SK-N-SH treated with all-trans-retinoic acid at 6 μM for 48 hours (cell line): ENCODE measurements at regions not wholly inside any gene's neighbourhood (a gene's known extent, or its start where the extent isn't known, plus 50 kb on each side); places are given as distances from the start of the nearest gene placed in this dataset.

ENCODE experiments used
- GLIS3 ChIP-seq: fragments of 250-450 bp; sonication (Bioruptor Pico); IDR thresholded peaks from 2 replicates; pipeline ENCODE4 v1.5.0; 2020; ENCODE audit warnings: mild to moderate bottlenecking, moderate library complexity
- RARB ChIP-seq: fragments of 250-450 bp; sonication (Bioruptor Pico); IDR thresholded peaks from 2 replicates; pipeline ENCODE4 v1.8.0; 2021; ENCODE audit warnings: mild to moderate bottlenecking, moderate library complexity
- ZNF70 ChIP-seq: fragments of 450-650 bp; formaldehyde crosslinking; IDR thresholded peaks from 2 replicates; pipeline ENCODE4 v1.5.0; 2020; ENCODE audit warnings: mild to moderate bottlenecking, moderate library complexity
- TF ChIP-seq, protein P1 (sequence below): fragments of 250-450 bp; sonication (Bioruptor Pico); IDR thresholded peaks from 2 replicates; pipeline ENCODE4 v1.8.0; 2020; ENCODE audit warnings: mild to moderate bottlenecking, moderate library complexity, borderline replicate concordance
- TF ChIP-seq, protein P2 (sequence below): fragments of 250-450 bp; sonication (Bioruptor Pico); IDR thresholded peaks from 2 replicates; pipeline ENCODE4 v1.5.0; 2020; ENCODE audit warnings: mild to moderate bottlenecking, moderate library complexity

DNA sequence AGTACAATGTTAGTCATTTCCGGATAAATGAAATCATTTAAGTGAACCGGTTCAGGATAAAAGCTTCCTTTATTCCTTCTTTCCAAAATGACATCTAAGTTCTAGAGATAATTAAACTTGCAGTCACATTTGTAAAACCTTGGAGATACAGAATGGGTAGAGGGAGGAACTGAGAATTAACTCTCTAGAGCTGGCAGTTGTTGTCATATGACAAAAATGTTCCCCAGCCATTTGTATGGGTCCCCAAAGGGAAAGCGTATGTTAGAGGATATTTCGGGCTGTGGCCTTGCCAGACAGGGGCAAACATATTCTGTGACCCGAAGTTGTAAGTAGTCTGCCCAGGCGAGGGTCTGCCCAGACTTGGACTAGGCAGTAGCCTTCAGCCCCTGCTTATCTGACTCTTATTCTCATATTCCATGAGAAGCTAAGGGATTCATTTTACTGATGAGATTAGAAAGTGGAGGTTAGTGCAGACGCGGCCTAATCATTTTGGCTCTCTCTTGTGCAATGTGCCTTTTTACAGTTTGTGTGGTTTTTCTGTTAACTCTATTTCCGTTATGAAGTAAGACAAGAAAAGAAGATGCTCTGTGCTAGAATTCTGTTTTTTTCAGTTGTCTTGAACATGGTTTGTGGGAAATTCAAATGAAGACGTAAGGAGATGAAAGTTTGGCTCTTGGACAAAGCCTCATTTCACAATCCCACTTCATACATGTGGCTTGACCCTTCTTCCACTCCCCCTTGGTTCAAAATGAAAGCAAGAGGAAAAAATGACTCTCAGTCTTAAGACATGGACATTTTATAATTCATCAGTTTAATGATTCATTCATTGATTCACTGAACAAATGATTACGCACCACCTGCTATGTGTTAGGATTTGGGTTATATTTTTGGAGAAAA lies 2394.2 kb upstream of the AGA start:
- TF ChIP-seq, protein P1, sequence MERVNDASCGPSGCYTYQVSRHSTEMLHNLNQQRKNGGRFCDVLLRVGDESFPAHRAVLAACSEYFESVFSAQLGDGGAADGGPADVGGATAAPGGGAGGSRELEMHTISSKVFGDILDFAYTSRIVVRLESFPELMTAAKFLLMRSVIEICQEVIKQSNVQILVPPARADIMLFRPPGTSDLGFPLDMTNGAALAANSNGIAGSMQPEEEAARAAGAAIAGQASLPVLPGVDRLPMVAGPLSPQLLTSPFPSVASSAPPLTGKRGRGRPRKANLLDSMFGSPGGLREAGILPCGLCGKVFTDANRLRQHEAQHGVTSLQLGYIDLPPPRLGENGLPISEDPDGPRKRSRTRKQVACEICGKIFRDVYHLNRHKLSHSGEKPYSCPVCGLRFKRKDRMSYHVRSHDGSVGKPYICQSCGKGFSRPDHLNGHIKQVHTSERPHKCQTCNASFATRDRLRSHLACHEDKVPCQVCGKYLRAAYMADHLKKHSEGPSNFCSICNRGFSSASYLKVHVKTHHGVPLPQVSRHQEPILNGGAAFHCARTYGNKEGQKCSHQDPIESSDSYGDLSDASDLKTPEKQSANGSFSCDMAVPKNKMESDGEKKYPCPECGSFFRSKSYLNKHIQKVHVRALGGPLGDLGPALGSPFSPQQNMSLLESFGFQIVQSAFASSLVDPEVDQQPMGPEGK (CRISPR knock-in tag): no peak
- TF ChIP-seq, protein P2, sequence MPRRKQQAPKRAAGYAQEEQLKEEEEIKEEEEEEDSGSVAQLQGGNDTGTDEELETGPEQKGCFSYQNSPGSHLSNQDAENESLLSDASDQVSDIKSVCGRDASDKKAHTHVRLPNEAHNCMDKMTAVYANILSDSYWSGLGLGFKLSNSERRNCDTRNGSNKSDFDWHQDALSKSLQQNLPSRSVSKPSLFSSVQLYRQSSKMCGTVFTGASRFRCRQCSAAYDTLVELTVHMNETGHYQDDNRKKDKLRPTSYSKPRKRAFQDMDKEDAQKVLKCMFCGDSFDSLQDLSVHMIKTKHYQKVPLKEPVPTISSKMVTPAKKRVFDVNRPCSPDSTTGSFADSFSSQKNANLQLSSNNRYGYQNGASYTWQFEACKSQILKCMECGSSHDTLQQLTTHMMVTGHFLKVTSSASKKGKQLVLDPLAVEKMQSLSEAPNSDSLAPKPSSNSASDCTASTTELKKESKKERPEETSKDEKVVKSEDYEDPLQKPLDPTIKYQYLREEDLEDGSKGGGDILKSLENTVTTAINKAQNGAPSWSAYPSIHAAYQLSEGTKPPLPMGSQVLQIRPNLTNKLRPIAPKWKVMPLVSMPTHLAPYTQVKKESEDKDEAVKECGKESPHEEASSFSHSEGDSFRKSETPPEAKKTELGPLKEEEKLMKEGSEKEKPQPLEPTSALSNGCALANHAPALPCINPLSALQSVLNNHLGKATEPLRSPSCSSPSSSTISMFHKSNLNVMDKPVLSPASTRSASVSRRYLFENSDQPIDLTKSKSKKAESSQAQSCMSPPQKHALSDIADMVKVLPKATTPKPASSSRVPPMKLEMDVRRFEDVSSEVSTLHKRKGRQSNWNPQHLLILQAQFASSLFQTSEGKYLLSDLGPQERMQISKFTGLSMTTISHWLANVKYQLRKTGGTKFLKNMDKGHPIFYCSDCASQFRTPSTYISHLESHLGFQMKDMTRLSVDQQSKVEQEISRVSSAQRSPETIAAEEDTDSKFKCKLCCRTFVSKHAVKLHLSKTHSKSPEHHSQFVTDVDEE (CRISPR knock-in tag): no peak
- TF ChIP-seq RARB (CRISPR knock-in tag) (no peak), GLIS3 (no peak), ZNF70 (CRISPR knock-in tag) (no peak)
